NCI-H2029 (cell line): ENCODE measurements at regions not wholly inside any gene's neighbourhood (a gene's known extent, or its start where the extent isn't known, plus 50 kb on each side); places are given as distances from the start of the nearest gene placed in this dataset.

ENCODE experiments used
- DNase-seq: peaks from one replicate; lab custom pipeline; 2025; lab: John Stamatoyannopoulos, UW

DNA sequence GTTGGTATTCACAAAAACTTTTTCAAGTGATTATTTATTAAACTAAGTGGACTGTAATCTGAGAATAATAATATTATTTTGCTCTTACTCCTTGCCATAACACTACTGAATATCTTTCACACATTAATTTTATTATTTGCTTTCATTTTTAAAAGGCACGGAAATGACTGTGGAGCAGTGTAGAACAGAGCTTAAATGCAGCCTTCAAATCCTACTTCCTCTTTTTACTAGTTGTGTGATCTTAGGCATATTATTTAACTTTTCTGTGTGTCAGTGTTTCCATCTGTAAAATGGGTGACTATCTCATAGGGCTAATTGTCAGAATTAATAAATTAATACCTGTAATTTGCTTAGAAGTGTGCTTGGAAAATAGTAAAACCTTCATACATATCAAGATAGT is 55.5 kb upstream of the SLC8A1 start:
- DNase-seq = no peak

- DNase-seq = no peak
These were observed 58.4 kb upstream of the SLC8A1 start for GRCh38 chr2:40510304-40510703.

- no peak for DNase-seq
These were observed 59.8 kb upstream of the SLC8A1 start for GRCh38 chr2:40511661-40512213.

- DNase-seq = no peak
These were observed 60.4 kb upstream of the SLC8A1 start for GRCh38 chr2:40512256-40512655.

- no peak for DNase-seq
These were observed 61.3 kb upstream of the SLC8A1 start for GRCh38 chr2:40513201-40513600.

GRCh38 chr2:40516604-40517003 is 64.7 kb upstream of the SLC8A1 start:
- no peak for DNase-seq

GRCh38 chr2:40528564-40528963 is 76.7 kb upstream of the SLC8A1 start:
- DNase-seq = no peak

DNA sequence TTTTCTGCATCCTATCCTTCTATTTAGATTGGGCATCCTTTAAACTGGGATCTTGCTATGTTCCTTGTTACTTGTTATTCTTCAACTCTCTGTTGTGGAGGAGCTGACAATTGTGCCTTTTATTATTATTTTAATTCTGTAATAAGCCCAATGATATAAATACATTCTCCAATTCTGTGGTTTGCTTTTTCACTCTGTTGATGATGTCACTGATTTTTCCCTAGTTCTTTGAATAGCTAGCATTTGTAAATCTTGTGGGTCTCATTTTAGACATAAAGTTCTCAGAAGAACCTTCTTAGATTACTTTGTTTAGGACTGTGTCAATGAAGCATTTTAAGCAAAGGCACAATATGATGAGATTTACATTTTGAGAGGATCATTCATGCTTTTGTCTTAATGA is 79.5 kb upstream of the SLC8A1 start:
- no peak for DNase-seq

DNA sequence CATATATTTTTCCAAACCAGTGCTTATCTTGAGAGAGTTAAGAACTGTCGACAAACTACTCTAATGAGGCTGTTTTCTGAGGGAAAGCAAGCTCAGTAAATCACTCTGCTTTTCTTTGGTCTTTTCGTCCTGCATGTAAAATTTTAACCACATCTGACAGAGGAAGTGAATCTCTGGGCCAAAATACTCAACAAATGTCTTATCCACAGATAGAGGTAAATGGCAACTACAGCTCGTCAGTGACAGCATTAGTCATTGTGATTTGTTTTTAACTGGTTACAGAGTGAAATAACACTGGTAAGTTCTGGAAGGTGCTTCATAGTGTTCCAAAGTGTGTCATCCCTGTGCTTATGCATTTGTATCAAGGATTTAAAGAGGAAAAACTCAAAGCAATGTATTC is 82.6 kb upstream of the SLC8A1 start:
- no peak for DNase-seq

GRCh38 chr2:40535972-40536371 is 84.1 kb upstream of the SLC8A1 start:
- DNase-seq = no peak

DNA sequence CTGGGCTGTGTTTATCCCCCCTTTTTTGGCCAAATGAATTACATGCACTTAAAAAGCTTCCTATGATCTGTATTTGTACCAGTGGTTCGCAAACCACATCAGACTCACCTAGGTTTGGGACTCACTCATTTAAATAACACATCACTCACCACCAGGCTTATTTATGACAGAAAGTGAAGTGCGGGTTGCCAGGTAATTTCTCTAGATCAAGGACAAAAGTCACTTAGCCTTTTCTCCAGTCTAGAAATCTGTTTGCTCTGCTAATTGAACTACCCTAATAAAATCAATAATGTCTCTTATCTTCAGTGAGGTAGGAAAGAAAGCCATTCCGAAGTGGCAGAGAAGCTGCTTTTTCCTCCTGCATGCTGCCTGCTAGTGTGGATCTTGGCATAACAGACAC is 88.1 kb upstream of the SLC8A1 start:
- no peak for DNase-seq

GRCh38 chr2:40543381-40543780 is 91.5 kb upstream of the SLC8A1 start:
- DNase-seq = no peak

GRCh38 chr2:40544072-40544471 is 92.2 kb upstream of the SLC8A1 start:
- DNase-seq = no peak

DNA sequence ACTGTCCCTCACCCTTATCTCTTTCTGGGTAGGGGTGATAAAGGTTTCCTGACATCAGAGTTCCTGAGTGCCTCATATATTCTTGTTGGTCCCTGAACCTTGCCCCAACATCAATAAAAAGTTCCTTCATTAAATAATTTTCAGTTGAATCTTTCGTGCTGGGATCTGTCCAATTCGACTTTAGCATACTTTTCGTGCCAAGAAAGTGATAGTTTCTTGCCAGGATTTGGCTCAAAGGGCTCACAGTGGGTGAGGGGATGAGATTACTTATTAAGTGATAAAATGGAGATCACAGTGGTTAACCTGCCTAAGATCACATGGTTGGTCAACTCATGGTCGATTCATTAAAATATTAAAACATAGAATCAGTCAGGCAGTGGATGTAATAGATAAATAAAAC is 93.8 kb upstream of the SLC8A1 start:
- no peak for DNase-seq

- DNase-seq = no peak
These were observed 94.7 kb upstream of the SLC8A1 start for GRCh38 chr2:40546439-40547191.

GRCh38 chr2:40548521-40548920 is 96.6 kb upstream of the SLC8A1 start:
- DNase-seq = no peak

DNA sequence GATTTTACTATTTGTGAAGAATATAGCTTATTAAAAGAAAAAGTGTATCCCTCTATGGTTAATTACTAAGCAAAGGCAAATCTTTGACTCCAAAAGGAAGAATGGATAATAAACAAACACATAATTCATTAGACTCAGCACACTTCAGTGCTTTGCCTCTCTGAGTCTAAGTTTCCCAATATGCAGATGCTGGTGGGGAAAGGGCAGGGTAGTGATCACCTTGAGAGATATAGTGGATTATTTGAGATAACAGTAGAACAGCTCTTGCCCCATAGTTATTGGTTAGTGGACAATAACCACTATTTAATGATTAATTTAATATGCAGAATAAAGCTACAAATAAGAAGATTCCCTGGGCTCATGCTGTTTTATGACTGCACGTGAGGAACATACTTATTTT is 98.2 kb upstream of the SLC8A1 start:
- DNase-seq = no peak

GRCh38 chr2:40551081-40551480 is 99.2 kb upstream of the SLC8A1 start:
- no peak for DNase-seq

- peak; percentile 35 for DNase-seq
These were observed 102.9 kb upstream of the SLC8A1 start for GRCh38 chr2:40554665-40555294.

GRCh38 chr2:40556293-40556692 is 104.4 kb upstream of the SLC8A1 start:
- no peak for DNase-seq

DNA sequence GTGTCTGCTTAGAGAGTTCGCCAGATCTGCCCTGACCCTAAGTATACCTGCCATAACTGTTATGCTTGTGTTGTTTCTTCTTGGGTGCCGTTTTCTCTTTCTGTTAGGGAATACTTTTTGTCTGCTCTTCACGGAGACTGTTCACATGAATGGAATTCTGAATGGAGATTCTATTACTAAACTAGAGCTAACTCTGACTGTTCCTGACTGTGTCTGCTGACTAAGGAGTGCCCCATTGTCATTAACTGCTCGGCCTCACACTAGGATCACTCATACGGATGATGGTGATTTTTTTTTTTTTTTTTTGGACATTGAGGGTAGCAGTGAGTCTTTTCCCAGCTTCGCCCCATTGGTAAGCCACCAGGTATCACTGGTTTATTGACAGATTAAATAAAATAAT is 104.8 kb upstream of the SLC8A1 start:
- DNase-seq = no peak

DNA sequence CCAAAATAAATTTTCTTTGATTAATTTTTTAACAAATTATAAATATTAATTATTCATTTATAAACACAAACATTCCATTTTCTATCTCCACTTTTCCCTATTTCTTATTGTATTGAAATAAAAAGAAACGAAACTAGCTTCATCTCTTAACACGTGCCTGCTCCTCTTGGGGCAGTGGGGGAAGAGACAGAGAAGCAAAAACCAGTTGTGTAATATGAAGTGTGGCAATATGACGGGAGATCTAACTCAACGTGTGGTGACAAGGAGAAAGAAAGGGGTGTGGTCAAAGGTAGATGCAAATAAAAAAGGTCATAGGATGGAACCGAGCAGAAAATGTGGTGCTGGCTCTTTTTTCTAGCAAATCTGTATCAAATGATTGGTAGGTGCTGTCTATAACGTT is 106.9 kb upstream of the SLC8A1 start:
- no peak for DNase-seq

- no peak for DNase-seq
These were observed 107.3 kb upstream of the SLC8A1 start for GRCh38 chr2:40559175-40559574.

DNA sequence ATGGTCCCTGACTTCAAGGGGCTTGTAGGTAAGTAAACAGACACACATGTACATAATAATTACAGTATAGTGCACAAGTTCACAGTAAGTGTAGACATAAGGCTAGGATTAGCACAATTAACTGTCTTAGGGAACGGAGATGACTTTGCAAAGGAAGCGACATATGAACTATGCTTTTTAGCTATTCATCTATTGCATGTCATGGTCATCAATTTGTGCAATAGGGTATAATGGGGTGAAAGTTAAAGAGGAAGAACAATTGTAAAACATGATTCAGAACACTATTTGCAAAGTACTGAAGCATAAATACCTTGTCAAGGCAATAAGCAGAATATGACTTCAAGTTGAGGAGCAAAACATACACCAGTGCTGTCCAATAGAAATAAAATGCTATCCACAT is 112.3 kb upstream of the SLC8A1 start:
- DNase-seq = no peak
